ENCODE measurements at regions not wholly inside any gene's neighbourhood (a gene's known extent, or its start where the extent isn't known, plus 50 kb on each side); places are given as distances from the start of the nearest gene placed in this dataset.
A peak's percentile ranks its signal among the peaks of the same experiment; 100 is the strongest.

DNA sequence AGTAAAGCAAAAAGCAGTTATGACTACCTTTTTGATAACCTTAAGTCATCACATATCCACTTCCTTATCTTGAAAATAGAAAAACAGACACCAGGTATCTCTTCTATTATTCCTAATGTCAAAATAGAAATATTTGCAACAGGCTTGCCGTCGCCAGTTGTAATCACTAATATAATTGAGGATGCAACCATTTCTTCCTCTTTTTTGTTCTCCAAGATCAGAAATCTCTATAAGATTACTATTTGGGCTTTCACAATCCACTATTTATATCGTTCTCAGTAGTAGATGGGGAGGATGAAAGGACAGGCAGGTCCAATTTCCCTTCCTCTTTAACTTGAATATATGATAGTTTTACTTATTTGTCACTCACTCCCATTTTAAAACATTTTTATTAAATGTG is 130.2 kb upstream of the HMGA2 start:
- TF ChIP-seq EGR1 (IDR thresholded peaks at IDR 0.05) (no peak), ZBTB7A (IDR thresholded peaks at IDR 0.05; ENCODE audit: low read depth) (no peak), EP300 (IDR thresholded peaks at IDR 0.05; ENCODE audit: borderline replicate concordance) (no peak)

DNA sequence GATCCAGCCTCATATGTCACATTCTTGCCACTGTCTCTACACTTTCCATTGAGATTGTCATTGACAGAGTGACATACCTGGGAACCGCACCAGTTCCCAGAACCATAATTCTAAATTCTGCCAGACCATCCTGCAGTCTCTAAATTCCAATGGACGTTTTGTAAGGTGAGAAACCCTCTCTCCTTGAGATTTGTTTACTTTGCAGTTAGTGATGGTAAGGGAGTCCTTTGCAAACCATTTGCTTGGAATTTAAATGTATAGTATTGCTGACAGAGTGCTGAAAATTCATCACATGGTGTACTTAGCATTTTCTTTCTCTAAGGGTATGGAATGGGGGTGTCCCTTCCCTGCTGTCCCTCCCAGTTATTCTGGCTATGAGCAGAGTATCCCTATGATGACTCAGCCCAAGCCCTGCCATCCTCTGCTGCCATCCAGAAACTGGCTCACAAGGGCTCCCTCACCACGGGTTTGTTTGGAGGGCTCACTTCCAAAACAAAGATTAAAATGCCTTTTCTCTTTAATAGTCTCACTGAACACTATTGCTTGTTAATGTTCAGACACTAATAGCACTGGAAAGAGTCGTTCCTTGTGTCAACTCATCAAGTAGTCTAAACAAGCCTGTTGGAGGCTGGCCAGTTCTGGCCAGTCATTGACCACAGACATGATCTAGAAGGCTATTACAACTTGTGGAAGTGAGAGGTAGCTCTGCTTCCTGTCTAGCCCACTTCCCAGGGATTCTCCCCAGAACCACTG is 129.0 kb upstream of the HMGA2 start:
- TF ChIP-seq, protein P1, sequence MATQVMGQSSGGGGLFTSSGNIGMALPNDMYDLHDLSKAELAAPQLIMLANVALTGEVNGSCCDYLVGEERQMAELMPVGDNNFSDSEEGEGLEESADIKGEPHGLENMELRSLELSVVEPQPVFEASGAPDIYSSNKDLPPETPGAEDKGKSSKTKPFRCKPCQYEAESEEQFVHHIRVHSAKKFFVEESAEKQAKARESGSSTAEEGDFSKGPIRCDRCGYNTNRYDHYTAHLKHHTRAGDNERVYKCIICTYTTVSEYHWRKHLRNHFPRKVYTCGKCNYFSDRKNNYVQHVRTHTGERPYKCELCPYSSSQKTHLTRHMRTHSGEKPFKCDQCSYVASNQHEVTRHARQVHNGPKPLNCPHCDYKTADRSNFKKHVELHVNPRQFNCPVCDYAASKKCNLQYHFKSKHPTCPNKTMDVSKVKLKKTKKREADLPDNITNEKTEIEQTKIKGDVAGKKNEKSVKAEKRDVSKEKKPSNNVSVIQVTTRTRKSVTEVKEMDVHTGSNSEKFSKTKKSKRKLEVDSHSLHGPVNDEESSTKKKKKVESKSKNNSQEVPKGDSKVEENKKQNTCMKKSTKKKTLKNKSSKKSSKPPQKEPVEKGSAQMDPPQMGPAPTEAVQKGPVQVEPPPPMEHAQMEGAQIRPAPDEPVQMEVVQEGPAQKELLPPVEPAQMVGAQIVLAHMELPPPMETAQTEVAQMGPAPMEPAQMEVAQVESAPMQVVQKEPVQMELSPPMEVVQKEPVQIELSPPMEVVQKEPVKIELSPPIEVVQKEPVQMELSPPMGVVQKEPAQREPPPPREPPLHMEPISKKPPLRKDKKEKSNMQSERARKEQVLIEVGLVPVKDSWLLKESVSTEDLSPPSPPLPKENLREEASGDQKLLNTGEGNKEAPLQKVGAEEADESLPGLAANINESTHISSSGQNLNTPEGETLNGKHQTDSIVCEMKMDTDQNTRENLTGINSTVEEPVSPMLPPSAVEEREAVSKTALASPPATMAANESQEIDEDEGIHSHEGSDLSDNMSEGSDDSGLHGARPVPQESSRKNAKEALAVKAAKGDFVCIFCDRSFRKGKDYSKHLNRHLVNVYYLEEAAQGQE (IDR thresholded peaks at IDR 0.05; ENCODE audit: low read depth), result no peak
- TF ChIP-seq TEAD4 (IDR thresholded peaks at IDR 0.05) (peak; percentile 49), NFIC (IDR thresholded peaks at IDR 0.05) (peak; percentile 88), EP300 (IDR thresholded peaks at IDR 0.05; ENCODE audit: borderline replicate concordance) (peak; percentile 62; the same call in 1 of the 2 replicates), TCF12 (IDR thresholded peaks at IDR 0.05; ENCODE audit: low read depth) (peak; percentile 73), TAF1 (IDR thresholded peaks at IDR 0.05; ENCODE audit: low read depth) (no peak), FOXM1 (IDR thresholded peaks at IDR 0.05; ENCODE audit: borderline replicate concordance, low read depth) (peak; percentile 63), YY1 (IDR thresholded peaks at IDR 0.05; ENCODE audit: low read depth) (0 out of 2 replicates have a peak, but pooled peaks have one; percentile 21)

DNA sequence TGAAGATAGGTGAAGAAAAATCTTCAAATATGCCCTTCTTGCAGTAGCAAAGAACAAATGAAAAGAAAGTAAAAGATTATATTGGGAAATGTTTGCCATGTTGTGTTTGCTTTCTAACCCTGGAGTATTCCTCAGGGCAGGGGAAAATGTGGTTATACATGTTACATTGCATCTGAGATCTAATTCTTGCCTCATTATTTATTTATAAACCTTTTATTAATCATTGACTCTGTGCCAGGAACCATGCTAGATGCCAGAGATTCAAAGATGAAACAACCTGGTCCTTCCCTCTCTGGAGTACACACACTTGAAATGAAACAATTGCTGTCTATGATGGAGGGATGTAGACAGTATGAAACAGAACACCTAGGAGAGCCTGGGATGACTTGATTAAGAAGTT is 128.1 kb upstream of the HMGA2 start:
- TF ChIP-seq EGR1 (IDR thresholded peaks at IDR 0.05), result no peak
- no peak for TF ChIP-seq TCF12 (IDR thresholded peaks at IDR 0.05; ENCODE audit: low read depth)
- TF ChIP-seq YY1 (IDR thresholded peaks at IDR 0.05; ENCODE audit: low read depth), result no peak
- no peak for TF ChIP-seq EP300 (IDR thresholded peaks at IDR 0.05; ENCODE audit: borderline replicate concordance)
- TF ChIP-seq, protein P1 (IDR thresholded peaks at IDR 0.05; ENCODE audit: low read depth), result no peak
- no peak for TF ChIP-seq ZBTB7A (IDR thresholded peaks at IDR 0.05; ENCODE audit: low read depth)
- TF ChIP-seq NFIC (IDR thresholded peaks at IDR 0.05), result no peak
- no peak for TF ChIP-seq FOXM1 (IDR thresholded peaks at IDR 0.05; ENCODE audit: borderline replicate concordance, low read depth)
- TF ChIP-seq RAD21 (IDR thresholded peaks at IDR 0.05; ENCODE audit: low read depth), result no peak
- no peak for TF ChIP-seq TAF1 (IDR thresholded peaks at IDR 0.05; ENCODE audit: low read depth)
- TF ChIP-seq CEBPB (IDR thresholded peaks at IDR 0.05), result no peak
- no peak for TF ChIP-seq TEAD4 (IDR thresholded peaks at IDR 0.05)
- TF ChIP-seq, protein P2, sequence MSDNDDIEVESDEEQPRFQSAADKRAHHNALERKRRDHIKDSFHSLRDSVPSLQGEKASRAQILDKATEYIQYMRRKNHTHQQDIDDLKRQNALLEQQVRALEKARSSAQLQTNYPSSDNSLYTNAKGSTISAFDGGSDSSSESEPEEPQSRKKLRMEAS (IDR thresholded peaks at IDR 0.05), result no peak
- no peak for TF ChIP-seq CREB1 (IDR thresholded peaks at IDR 0.05; ENCODE audit: low read depth)
- TF ChIP-seq, protein P3, sequence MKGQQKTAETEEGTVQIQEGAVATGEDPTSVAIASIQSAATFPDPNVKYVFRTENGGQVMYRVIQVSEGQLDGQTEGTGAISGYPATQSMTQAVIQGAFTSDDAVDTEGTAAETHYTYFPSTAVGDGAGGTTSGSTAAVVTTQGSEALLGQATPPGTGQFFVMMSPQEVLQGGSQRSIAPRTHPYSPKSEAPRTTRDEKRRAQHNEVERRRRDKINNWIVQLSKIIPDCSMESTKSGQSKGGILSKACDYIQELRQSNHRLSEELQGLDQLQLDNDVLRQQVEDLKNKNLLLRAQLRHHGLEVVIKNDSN (IDR thresholded peaks at IDR 0.05), result no peak

DNA sequence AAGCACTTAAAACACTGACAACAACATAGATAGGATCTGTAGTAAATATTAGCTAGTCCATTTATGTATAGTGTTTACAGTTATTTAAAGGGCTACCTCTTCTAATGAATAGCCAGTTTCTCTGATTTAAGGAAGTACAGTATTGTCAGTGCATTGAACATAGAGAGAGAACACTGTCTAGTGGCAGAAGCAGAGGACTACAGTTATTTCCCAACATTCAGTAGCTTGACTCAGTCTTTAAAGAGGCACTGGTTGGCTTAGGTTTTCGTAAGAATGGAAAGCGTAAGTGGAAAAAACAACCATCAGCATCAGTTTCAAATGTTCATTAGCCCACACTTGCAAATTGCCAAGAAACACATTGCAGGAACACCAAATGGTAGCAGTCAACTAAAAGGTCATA is 125.0 kb upstream of the HMGA2 start:
- TF ChIP-seq, protein P1 (IDR thresholded peaks at IDR 0.05; ENCODE audit: low read depth), result no peak
- TF ChIP-seq RAD21 (IDR thresholded peaks at IDR 0.05; ENCODE audit: low read depth), result peak; percentile 65

DNA sequence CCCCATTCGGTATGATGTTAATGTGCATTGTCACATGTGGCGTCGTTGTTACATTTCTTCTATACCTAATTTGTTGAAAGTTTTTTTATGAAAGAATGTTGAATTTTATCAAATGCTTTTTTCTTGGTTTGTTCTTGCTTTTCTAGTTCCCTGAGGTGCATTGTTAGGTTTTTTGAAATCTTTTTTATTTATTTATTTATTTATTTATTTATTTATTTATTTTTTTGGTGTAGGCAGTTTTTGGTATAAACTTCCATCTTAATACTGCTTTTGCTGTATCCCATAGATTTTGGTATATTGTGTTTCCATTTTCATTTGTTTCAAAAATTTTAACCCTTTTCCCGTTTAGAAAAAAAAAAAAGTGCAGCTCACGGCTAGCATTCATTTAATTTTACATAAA is 121.1 kb upstream of the HMGA2 start:
- TF ChIP-seq, protein P2 (IDR thresholded peaks at IDR 0.05), result no peak
- TF ChIP-seq, protein P3 (IDR thresholded peaks at IDR 0.05), result no peak
- no peak for TF ChIP-seq EP300 (IDR thresholded peaks at IDR 0.05; ENCODE audit: borderline replicate concordance)
- no peak for TF ChIP-seq FOXM1 (IDR thresholded peaks at IDR 0.05; ENCODE audit: borderline replicate concordance, low read depth)
- no peak for TF ChIP-seq TAF1 (IDR thresholded peaks at IDR 0.05; ENCODE audit: low read depth)
- no peak for TF ChIP-seq RAD21 (IDR thresholded peaks at IDR 0.05; ENCODE audit: low read depth)
- no peak for TF ChIP-seq YY1 (IDR thresholded peaks at IDR 0.05; ENCODE audit: low read depth)
- TF ChIP-seq CREB1 (IDR thresholded peaks at IDR 0.05; ENCODE audit: low read depth), result no peak
- no peak for TF ChIP-seq ZBTB7A (IDR thresholded peaks at IDR 0.05; ENCODE audit: low read depth)
- TF ChIP-seq CEBPB (IDR thresholded peaks at IDR 0.05), result no peak
- TF ChIP-seq, protein P1 (IDR thresholded peaks at IDR 0.05; ENCODE audit: low read depth), result no peak
- no peak for TF ChIP-seq TCF12 (IDR thresholded peaks at IDR 0.05; ENCODE audit: low read depth)
- no peak for TF ChIP-seq TEAD4 (IDR thresholded peaks at IDR 0.05)
- TF ChIP-seq NFIC (IDR thresholded peaks at IDR 0.05), result no peak
- no peak for TF ChIP-seq EGR1 (IDR thresholded peaks at IDR 0.05)

All from Ishikawa (cell line).